PFSK-1 (cell line): ENCODE measurements at regions not wholly inside any gene's neighbourhood (a gene's known extent, or its start where the extent isn't known, plus 50 kb on each side); places are given as distances from the start of the nearest gene placed in this dataset.

ENCODE experiments used
- POLR2AphosphoS5 ChIP-seq: IDR thresholded peaks from 2 replicates; pipeline ENCODE4 v1.6.1; 2012; ENCODE audit warnings: low read depth, mild to moderate bottlenecking, control low read depth, low read length, moderate library complexity
- REST ChIP-seq, 2 experiments: IDR thresholded peaks; 2 replicates each; pipeline versions ENCODE4 v1.6.1 to v1.8.0; 2011 to 2012; ENCODE audit warnings: low read depth in 2 of 2, low read length in 2 of 2, control low read depth in 1 of 2, inconsistent platforms in 1 of 2, mild to moderate bottlenecking in 1 of 2, moderate library complexity in 1 of 2; ENCODE audit not compliant: insufficient read depth in 1 of 2

- no peak for TF ChIP-seq REST (IDR thresholded peaks at IDR 0.05; ENCODE audit: insufficient read depth in 1 of 2, low read depth in 2 of 2, low read length in 2 of 2)
- no peak for TF ChIP-seq POLR2AphosphoS5
These were observed 393.5 kb downstream of the AACS start for GRCh38 chr12:125458552-125459268.
